ENCODE measurements at regions not wholly inside any gene's neighbourhood (a gene's known extent, or its start where the extent isn't known, plus 50 kb on each side); places are given as distances from the start of the nearest gene placed in this dataset.

- H4K20me1 ChIP-seq = peaks cover 0 to 6% (median 0%) of the 10 kb centered on the region in 11 experiments; a peak in 1 of 22 replicates
Observed at GRCh38 chr22:44381761-44382115, 69.0 kb upstream of the SHISAL1 start.

GRCh38 chr22:44380756-44381486 is 68.2 kb upstream of the SHISAL1 start:
- no peak overlapping the region for H3K27ac ChIP-seq
- no peak overlapping the region for H3K9ac ChIP-seq
- no peak overlapping the region for H3K4me3 ChIP-seq
- peaks cover 0 to 13% (median 9%) of the 10 kb centered on the region in 10 experiments; a peak in 9 of 20 replicates for H3K4me1 ChIP-seq
- no peaks in the 10 kb centered on the region; a peak in 1 of 22 replicates for H3K36me3 ChIP-seq
- no peaks in the 10 kb centered on the region for H3K27me3 ChIP-seq
- peaks cover 0 to 18% (median 4%) of the 10 kb centered on the region in 11 experiments; a peak in 6 of 22 replicates for H3K9me3 ChIP-seq (replicated peaks in 1 of 11)
- TF ChIP-seq Cebpa-rat (IDR thresholded peaks at IDR 0.05) = no peak
- H4K20me1 ChIP-seq = no peaks in the 10 kb centered on the region; a peak in 1 of 22 replicates
- peak overlapping the region in 8 of 11 experiments; percentile 15 to 46 (median 38); a peak in 12 of 22 replicates for H3K4me2 ChIP-seq

More at GRCh38 chr22:44381761-44382115, 69.0 kb upstream of the SHISAL1 start:
- H3K36me3 ChIP-seq = no peaks in the 10 kb centered on the region; a peak in 1 of 22 replicates
- no peak overlapping the region for H3K27ac ChIP-seq
- H3K4me2 ChIP-seq = peak overlapping the region in 8 of 11 experiments; percentile 15 to 46 (median 38); a peak in 12 of 22 replicates
- no peak for TF ChIP-seq Cebpa-rat (IDR thresholded peaks at IDR 0.05)
- no peak overlapping the region for H3K9ac ChIP-seq
- H3K4me3 ChIP-seq = no peak overlapping the region
- no peaks in the 10 kb centered on the region for H3K27me3 ChIP-seq
- H3K9me3 ChIP-seq (replicated peaks in 1 of 11) = peaks cover 0 to 14% (median 4%) of the 10 kb centered on the region in 11 experiments; a peak in 5 of 22 replicates
- peaks cover 0 to 13% (median 9%) of the 10 kb centered on the region in 10 experiments; a peak in 9 of 20 replicates for H3K4me1 ChIP-seq

GRCh38 chr22:44379817-44380755 is 67.3 kb upstream of the SHISAL1 start:
- no peak overlapping the region for H3K4me2 ChIP-seq
- H3K9me3 ChIP-seq (replicated peaks in 1 of 11) = peaks cover 6 to 26% (median 10%) of the 10 kb centered on the region in 11 experiments; a peak in 21 of 22 replicates
- no peaks in the 10 kb centered on the region for H3K27me3 ChIP-seq
- peaks cover 0 to 13% (median 9%) of the 10 kb centered on the region in 10 experiments; a peak in 9 of 20 replicates for H3K4me1 ChIP-seq
- H3K36me3 ChIP-seq = no peaks in the 10 kb centered on the region; a peak in 1 of 22 replicates
- no peak overlapping the region for H3K9ac ChIP-seq
- no peak overlapping the region for H3K4me3 ChIP-seq
- TF ChIP-seq Cebpa-rat (IDR thresholded peaks at IDR 0.05) = no peak
- H4K20me1 ChIP-seq = no peaks in the 10 kb centered on the region; a peak in 1 of 22 replicates
- H3K27ac ChIP-seq = no peak overlapping the region

- Histone ChIP-seq H4K20me1 (no peaks in the 10 kb centered on the region; a peak in 1 of 22 replicates), H3K36me3 (no peaks in the 10 kb centered on the region; a peak in 1 of 22 replicates), H3K27ac (no peak overlapping the region), H3K9ac (no peak overlapping the region), H3K4me1 (peaks cover 0 to 13% (median 9%) of the 10 kb centered on the region in 10 experiments; a peak in 9 of 20 replicates), H3K27me3 (no peaks in the 10 kb centered on the region), H3K4me3 (no peak overlapping the region), H3K4me2 (no peak overlapping the region), H3K9me3 (replicated peaks in 1 of 11) (peaks cover 16 to 42% (median 23%) of the 10 kb centered on the region in 11 experiments)
- no peak for TF ChIP-seq Cebpa-rat (IDR thresholded peaks at IDR 0.05)
Observed at GRCh38 chr22:44378380-44378779, 65.6 kb upstream of the SHISAL1 start.

DNA sequence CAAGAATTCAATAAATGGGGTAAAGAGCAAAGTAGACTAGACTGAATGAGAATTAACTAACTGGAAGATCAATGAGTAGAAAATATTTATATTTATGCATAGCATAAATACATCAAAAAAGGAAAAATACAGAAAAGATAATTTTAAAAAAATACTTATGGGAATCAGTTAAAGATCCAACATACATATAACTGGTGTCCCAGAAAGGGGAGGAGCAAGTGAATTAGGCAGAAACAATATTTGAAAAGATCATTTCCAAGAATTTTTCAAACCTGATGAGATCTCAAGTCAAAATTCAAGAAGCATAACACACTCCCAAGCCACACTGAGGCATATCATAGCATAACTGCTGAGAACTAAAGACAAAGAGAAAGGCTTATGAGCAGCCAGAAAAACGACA is 62.7 kb upstream of the SHISAL1 start:
- Histone ChIP-seq H3K4me2 (no peak overlapping the region), H3K27me3 (no peaks in the 10 kb centered on the region), H3K27ac (no peak overlapping the region), H3K9me3 (replicated peaks in 1 of 11) (peaks cover 16 to 42% (median 23%) of the 10 kb centered on the region in 11 experiments), H3K4me3 (no peak overlapping the region), H3K4me1 (no peaks in the 10 kb centered on the region), H3K9ac (no peak overlapping the region), H3K36me3 (no peaks in the 10 kb centered on the region; a peak in 1 of 22 replicates), H4K20me1 (no peaks in the 10 kb centered on the region)
- TF ChIP-seq Cebpa-rat (IDR thresholded peaks at IDR 0.05) = no peak

- Histone ChIP-seq H4K20me1 (no peaks in the 10 kb centered on the region; a peak in 2 of 22 replicates), H3K4me2 (no peak overlapping the region), H3K27ac (no peak overlapping the region), H3K9me3 (replicated peaks in 1 of 11) (peaks cover 16 to 37% (median 23%) of the 10 kb centered on the region in 11 experiments), H3K9ac (no peak overlapping the region), H3K36me3 (no peaks in the 10 kb centered on the region), H3K4me1 (no peaks in the 10 kb centered on the region), H3K4me3 (no peak overlapping the region), H3K27me3 (no peaks in the 10 kb centered on the region)
- TF ChIP-seq Cebpa-rat (IDR thresholded peaks at IDR 0.05) = no peak
Observed at GRCh38 chr22:44373234-44373633, 60.5 kb upstream of the SHISAL1 start.

- no peaks in the 10 kb centered on the region for H3K4me1 ChIP-seq
- H3K9me3 ChIP-seq (replicated peaks in 1 of 11) = peaks cover 16 to 30% (median 21%) of the 10 kb centered on the region in 11 experiments
- no peak overlapping the region for H3K27ac ChIP-seq
- no peaks in the 10 kb centered on the region for H3K36me3 ChIP-seq
- H3K4me3 ChIP-seq = no peak overlapping the region
- TF ChIP-seq Cebpa-rat (IDR thresholded peaks at IDR 0.05) = no peak
- no peak overlapping the region for H3K9ac ChIP-seq
- H3K4me2 ChIP-seq = no peak overlapping the region
- no peaks in the 10 kb centered on the region; a peak in 2 of 22 replicates for H4K20me1 ChIP-seq
- H3K27me3 ChIP-seq = no peaks in the 10 kb centered on the region
Observed at GRCh38 chr22:44372611-44373010, 59.9 kb upstream of the SHISAL1 start.

DNA sequence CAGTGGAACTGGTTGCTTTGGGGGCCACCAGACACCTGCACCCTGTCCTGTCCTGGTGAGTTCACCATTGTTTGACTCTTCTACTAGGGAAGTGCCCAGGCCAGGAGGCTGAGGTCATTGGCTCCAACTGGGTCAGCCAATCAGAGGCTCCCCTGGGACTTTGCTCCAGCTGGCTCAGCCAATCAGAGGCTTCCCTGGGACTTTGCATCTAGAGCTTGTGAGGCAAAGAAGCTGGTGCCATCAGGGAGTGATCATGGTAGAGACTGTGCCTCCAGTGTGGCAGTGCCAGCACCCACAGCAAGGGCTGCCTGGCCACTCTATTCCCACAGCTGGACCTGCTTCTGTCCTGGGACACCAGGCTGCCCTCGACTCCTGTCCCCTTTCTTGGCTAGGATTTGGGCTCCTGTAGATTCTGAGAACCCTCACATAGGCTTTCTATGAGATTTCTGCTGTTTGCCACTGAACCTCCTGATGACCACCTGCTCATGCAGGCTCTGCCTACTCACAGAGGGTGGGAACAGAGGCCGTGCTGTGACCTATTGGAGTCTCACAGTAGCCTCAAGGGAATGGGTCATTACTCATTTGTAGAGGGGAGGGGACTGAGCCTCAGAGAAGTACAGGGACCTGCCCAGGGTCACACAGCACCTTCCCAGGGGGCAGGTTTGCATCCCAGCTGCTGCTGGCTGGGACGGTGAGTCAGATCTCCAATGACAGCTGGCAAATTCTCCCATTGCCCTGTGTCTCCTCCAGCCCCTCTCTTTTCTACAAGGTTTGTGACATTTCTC is 59.2 kb upstream of the SHISAL1 start:
- H4K20me1 ChIP-seq = no peaks in the 10 kb centered on the region; a peak in 2 of 22 replicates
- no peak for TF ChIP-seq Cebpa-rat (IDR thresholded peaks at IDR 0.05)
- H3K4me2 ChIP-seq = no peak overlapping the region
- H3K4me1 ChIP-seq = peaks cover 0 to 6% (median 3%) of the 10 kb centered on the region in 10 experiments; a peak in 17 of 20 replicates
- no peaks in the 10 kb centered on the region for H3K36me3 ChIP-seq
- peaks cover 16 to 28% (median 20%) of the 10 kb centered on the region in 11 experiments for H3K9me3 ChIP-seq (replicated peaks in 1 of 11)
- H3K27me3 ChIP-seq = no peaks in the 10 kb centered on the region
- no peak overlapping the region for H3K9ac ChIP-seq
- no peak overlapping the region for H3K4me3 ChIP-seq
- no peak overlapping the region for H3K27ac ChIP-seq
